ENCODE measurements at regions not wholly inside any gene's neighbourhood (a gene's known extent, or its start where the extent isn't known, plus 50 kb on each side); places are given as distances from the start of the nearest gene placed in this dataset.

DNA sequence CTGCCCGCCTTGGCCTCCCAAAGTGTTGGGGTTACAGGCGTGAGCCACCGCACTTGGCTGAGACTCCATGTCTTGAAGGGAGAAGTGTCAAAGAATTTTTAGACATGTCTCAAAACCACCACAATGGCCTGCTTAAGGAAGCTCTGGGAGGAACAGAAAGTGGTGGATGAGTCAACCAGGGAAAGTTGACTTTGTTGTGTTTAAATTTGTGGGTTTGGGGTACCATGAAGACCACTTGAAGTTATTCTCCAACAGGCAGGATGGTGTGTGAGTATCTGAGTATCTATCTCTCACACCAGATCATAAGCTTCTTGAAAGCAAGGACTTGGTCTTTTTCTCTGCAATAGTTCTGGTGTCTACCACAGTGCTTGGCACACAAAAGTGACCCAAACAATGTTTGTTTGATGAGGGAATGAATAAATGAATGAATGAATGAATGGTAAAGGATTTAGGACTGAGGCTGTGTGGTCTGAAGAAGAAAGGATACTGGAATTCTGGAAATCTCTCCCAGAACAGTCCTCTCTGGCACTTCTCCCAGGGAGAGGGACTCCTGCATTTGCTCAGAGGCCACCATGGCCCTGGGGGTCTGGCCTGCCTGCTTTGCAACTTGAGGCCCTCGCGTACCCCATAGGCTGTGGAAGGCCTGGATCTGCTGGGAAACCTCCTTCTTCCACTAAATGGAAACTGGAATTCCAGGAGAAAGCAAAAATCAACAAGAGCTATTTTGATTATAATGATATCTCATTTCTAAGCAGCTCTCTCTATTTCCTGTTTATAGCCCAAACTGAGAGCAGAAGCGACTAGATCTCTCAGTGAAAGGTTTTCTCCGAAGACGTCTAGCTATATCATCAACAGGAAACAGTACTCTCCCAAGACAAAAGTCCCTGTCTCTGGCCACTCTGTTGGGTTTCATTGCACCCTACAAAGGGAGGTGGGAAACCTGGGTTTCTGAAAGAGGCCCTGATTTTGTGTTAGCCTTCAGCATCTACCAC, 187.9 kb downstream of the PALM2AKAP2 start:
- no peak for DNase-seq
- in situ Hi-C loops (cut with MboI; ENCODE audit: low pct_unique_long_range_greater_than_20kb, low sequenced_read_pairs), result no loop called here

DNA sequence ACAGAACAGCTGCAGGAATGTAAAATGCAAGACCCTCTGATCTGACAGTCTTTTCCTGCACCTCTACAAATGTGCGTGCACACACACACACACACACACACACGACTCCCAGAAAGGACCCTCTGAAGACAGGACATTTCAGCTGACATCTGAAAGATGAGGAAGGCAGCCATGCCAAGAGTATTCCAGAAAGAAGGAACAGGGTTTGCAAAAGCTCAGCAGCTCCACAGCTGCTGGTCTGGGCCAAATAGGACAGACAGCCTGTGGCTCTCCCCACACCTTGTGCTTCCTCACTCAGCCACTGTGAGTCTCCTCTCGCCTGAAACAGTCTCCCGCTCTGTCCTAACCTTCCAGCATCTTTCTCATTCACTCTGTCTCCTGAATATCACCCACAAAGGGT, 189.0 kb downstream of the PALM2AKAP2 start:
- DNase-seq, result peak; percentile 20
- in situ Hi-C loops (cut with MboI; ENCODE audit: low pct_unique_long_range_greater_than_20kb, low sequenced_read_pairs), result no loop called here

DNA sequence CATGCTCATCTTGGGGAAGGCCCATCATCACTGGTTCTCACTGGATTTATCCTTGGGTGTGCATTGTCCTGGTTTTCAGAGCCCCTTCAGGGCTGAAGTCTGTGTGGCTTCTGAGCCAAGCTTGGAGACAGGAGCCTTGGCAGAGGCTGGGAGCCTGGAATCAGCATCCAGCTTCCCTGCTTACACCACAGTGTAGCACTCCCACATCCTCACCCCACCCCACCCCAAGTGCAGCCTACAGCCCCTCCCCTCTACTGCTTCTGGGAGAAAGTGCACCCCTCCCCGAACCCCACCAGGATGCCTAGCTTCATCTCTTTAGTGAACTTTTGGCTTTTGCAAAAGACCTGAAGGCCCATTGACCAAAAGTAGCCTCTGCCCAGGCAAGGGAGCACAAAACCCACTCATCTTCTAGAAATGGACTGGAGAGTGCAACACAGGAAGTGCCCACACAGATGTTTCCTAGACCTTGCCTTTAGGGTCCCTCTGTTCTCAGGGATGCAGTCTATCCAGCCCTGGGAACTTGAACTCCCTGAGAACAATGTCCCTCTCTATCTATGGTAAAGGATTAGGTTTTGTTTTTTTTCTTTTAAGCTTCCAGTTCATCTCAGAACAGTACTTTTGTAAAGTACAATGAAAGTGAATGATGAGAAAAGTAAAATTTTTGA, 189.7 kb downstream of the PALM2AKAP2 start:
- DNase-seq, result no peak
- in situ Hi-C loops (cut with MboI; ENCODE audit: low pct_unique_long_range_greater_than_20kb, low sequenced_read_pairs), result no loop called here

DNA sequence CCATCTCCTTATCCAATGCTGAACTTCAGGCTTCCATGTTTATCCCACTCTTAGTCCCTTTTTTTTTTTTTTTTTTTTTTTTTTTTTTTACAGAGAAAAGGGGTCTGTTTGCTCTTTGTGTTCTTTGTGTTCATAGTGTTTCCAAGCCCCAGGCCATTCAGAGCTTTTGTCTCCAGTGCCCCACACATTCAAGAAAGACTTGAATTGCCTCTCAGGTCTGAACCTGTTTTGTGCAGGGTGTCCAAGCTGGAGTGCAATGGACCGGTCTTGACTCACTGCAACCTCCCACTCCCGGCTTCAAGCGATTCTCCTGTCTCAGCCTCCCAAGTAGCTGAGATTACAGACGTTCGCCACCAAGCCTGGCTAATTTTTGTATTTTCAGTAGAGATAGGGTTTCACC, 191.2 kb downstream of the PALM2AKAP2 start:
- in situ Hi-C loops (cut with MboI; ENCODE audit: low pct_unique_long_range_greater_than_20kb, low sequenced_read_pairs), result no loop called here
- no peak for DNase-seq

DNA sequence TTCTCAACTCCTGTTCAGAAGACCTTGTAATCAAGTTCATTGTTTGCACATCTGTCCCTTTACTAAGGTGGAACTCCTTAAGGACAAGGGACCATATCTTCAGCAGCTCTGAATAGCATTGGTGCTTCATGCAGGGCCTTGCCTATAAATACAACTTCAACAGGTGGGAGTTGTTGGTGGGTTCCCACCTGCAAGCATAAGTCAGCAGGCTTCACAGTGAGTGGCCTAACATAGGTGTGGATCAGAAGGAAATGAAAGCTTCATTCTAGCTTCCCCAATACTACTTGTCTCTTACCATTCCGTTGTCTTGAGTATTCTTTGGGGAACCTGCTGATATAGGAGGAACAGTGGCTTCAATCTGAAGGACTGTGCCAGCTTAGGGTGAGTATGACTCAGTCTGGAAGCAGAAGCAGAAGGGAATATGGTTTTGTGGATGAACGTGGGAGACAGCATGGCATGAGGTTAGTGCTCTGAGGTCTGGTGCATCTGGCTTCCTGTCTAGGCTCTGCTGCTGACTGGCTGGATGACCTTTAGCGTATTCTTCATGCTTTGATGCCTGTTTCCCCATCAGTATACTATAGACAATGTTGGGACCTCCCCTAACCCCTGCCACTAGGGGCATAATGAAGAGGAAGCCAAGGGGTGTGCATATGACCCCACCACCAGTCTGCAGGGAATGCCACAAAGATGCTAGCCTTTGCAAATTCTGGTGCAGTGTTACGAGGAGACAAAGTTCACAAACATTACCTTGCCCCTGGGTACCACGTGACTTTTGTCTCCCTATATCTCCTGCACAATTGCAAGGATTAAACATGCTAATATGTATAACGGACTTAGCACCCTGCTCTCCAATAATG, 192.3 kb downstream of the PALM2AKAP2 start:
- in situ Hi-C loops (cut with MboI; ENCODE audit: low pct_unique_long_range_greater_than_20kb, low sequenced_read_pairs), result no loop called here
- peak; percentile 45 for DNase-seq

DNA sequence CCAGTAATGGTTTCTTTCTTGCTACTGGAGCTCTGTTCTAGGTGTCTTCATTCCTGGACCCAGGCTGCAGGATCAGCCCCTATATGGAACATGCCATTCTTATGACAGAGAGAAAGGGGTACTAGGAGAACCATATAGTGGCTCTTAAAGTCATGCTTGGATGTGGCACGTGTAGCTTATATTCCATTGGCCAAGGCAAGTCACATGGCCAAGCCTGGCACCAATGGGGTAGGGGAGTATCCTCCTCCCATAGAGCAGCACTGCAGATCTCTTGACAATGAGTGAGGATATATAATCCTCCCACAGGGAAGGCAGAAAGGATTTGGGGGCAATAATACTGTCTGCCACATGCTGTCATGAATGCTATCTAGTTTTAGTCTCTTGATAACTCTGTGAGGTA, 193.3 kb downstream of the PALM2AKAP2 start:
- DNase-seq, result no peak
- in situ Hi-C loops (cut with MboI; ENCODE audit: low pct_unique_long_range_greater_than_20kb, low sequenced_read_pairs), result no loop called here

DNA sequence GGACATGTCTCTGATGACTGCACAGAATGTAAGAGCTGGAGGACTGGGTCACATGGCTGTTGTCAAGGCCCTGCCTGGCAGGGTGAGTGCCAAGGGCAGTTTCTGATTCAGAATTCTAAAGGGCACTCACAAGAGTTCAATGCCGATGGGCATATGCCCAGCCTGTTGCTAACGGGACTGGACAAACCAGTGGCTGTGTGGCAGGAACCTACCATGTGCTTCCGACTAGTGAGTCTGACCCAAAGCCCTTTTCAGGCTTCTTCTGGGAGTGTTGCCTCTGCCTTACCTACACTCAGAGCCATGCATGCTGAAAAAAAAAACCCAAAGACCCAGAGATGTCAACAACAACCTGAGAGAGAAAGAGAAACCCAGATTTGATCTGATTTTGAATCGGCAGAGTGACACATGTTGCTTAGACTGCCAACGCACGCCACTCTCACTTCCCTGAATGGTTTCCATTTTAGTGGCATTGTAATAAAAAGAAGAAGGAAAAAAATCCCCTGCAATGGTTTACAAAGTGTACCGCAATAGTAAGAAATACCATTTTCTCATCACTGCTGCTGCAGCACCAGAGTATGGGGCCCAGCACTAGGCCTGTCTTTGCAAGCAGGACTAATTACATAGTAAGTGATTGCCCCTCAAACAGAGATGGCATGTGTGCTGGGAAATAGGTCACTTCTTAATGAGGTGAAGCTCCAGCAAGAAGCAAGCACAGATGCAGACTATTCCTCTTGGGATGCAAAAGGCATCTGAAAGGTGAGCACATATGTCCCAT, 194.3 kb downstream of the PALM2AKAP2 start:
- in situ Hi-C loops (cut with MboI; ENCODE audit: low pct_unique_long_range_greater_than_20kb, low sequenced_read_pairs), result no loop called here
- no peak for DNase-seq

DNA sequence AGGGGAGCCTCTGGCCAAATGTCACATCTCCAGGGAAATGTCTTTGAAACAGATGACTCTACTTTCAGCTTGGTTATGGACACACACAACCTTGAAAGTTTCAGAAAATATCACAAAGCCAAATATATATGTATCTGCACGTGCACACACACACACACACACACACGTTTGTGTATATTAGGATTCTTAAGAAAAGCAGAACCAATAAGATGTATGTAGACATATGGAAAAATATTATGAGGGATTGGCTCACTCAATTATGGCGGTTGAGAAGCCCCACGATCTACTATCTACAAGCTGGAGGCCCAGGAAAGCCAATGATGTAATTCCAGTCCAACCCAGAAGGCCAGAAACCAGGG, 194.9 kb downstream of the PALM2AKAP2 start:
- in situ Hi-C loops (cut with MboI; ENCODE audit: low pct_unique_long_range_greater_than_20kb, low sequenced_read_pairs), result no loop called here
- no peak for DNase-seq

DNA sequence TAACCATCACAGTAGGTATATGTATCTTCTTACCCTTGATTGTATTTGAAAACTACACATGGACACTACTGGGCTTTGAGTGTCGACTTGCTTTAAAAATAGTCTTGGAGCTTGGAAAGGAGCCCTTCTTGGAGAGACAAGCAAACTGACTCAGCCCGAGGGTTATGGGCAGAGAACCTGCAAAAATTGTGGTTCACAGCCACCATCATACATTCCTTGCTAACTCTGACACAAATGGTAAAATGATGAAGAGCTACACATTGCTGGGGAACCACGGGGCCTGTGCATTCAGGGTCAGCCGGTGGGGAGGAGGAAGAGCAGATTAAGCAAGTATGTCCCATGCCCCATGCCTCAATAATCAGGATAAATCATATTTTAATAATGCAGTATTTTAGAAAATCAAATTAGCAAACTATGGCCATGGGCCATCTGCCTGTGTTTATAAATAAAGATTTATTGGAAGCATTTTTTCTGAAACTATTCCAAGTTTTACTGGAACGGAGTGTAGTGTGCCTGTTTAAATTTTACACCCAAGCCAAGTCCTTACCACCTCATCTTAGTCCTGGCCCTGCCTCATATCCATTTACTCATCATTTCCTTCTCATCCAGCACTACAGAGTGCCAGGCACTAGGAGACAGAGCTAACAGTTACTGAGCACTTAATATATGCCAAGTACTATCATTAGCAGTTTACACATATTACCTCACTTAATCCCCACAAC, 195.7 kb downstream of the PALM2AKAP2 start:
- in situ Hi-C loops (cut with MboI; ENCODE audit: low pct_unique_long_range_greater_than_20kb, low sequenced_read_pairs), result no loop called here
- no peak for DNase-seq

DNA sequence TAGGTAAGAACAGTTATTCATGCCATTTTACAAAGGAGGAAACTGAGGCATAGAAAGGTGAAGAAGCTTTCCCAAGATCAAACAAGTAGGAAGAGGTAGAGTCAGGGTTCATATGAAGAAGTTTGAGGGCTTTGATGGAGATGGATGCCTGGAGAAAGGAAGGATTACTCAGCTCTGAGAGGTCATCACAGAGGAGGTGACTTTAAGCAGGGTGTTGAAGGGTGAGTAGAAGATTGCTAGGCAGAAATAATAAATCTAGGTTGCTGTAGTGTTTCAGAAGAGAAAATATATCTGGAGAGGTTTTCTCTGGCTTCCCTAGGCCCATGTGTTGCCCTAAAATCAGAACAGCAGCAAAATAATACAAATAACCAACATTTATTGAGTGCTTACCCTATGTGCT, 196.3 kb downstream of the PALM2AKAP2 start:
- no peak for DNase-seq
- in situ Hi-C loops (cut with MboI; ENCODE audit: low pct_unique_long_range_greater_than_20kb, low sequenced_read_pairs), result no loop called here

DNA sequence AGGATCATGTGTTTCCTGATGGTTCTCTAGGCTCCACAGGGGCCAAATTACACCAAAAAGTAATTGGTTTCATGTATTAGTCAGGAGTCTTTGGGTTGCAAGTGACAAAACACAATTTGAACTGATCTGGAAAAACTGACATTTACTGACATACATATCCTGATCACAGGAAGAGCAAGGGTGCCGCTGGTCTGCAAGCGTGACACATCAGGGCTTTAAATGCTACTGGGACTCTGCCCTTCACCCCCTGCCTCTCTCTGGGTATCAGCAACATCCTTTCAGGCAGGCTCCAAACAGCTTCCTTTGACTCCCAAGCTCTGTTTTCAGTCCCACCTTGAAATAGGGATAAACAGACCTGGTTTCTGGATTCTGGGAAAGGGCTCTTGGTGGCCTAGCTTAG, 197.5 kb downstream of the PALM2AKAP2 start:
- DNase-seq, result no peak
- in situ Hi-C loops (cut with MboI; ENCODE audit: low pct_unique_long_range_greater_than_20kb, low sequenced_read_pairs), result no loop called here

DNA sequence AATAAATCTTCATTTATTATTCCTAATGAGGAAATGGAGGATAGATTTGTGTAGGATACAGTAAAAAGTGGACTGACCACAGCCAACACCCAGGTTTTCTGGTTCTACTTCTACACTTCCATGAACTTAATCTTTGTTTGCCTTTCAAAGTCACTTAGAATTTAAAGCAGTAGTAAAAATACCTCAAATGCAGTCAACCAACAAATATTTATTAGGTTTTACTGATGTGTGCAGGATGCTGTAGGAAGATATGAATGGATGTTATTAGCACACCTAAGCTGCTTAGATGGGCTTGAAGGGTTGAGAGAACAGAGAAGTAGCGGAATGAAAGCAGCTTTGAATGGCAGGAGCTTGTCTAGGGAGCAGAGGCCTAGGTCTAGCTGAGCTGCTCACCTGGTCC, 201.1 kb downstream of the PALM2AKAP2 start:
- in situ Hi-C loops (cut with MboI; ENCODE audit: low pct_unique_long_range_greater_than_20kb, low sequenced_read_pairs), result no loop called here
- DNase-seq, result no peak

DNA sequence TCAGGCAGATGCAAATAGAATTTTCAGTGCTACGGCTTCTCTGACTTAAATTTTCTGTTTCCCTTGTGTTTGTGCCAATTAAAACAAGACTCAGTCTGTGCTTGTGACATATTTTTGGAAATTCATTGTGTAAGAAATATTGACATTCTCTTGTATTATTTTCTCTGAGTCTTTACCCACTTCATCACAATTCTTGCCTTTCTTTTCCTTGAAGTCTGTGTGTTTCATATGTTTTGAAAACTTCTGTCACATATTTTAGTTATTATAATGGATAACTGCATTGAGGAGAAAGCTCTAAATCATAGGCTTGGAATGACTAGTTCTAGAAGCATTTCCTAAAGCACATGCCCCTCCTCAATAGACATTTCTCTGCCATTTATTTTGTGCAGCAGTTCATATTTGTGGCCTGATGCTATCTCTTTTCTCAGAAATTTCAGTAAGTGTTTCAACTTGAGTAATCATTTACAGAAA, 206.6 kb downstream of the PALM2AKAP2 start:
- no peak for DNase-seq

DNA sequence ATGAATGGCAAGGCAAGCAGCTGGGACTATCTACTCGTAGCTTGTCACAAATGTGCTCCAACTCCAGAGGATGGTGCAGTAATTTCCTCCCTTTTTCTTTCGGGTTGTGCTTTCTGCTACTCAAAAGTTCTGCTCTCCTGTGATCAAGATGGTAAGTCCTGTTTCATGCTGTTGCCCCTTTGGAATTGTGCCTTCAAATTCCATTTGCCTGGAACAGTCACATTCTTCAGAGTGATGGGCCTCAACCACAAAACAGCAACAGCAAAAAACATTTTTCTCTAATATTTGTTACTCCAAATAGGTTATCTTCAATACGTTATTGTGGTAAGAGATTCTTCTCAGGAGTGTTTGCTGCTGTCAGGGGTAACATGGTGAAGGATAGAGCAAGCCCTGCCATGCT, 209.3 kb downstream of the PALM2AKAP2 start:
- DNase-seq, result no peak
- in situ Hi-C loops (cut with MboI; ENCODE audit: low pct_unique_long_range_greater_than_20kb, low sequenced_read_pairs), result no loop called here

More for the DNA sequence above, 206.6 kb downstream of the PALM2AKAP2 start:
- in situ Hi-C loops (cut with MboI; ENCODE audit: low pct_unique_long_range_greater_than_20kb, low sequenced_read_pairs), result no loop called here

DNA sequence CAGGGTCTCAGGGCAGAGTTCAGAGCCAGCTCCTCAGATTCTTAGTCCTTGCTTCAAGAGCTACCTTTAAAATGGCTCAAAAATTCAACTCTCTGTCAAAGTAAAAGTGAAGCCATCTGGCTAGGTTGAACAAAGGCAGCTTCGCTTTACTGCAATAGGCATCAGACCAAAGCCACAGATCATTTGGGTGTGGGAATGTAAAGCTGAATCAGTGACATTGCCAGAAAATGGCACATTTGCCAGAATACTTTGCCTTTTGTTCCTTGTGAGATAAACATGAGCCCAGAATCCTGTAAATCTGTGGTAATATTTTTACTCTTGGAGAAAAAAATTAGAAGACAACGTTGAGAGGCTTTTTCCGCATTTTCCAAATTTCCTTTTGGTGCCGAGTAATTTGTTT, 210.5 kb downstream of the PALM2AKAP2 start:
- in situ Hi-C loops (cut with MboI; ENCODE audit: low pct_unique_long_range_greater_than_20kb, low sequenced_read_pairs), result no loop called here
- DNase-seq, result no peak

DNA sequence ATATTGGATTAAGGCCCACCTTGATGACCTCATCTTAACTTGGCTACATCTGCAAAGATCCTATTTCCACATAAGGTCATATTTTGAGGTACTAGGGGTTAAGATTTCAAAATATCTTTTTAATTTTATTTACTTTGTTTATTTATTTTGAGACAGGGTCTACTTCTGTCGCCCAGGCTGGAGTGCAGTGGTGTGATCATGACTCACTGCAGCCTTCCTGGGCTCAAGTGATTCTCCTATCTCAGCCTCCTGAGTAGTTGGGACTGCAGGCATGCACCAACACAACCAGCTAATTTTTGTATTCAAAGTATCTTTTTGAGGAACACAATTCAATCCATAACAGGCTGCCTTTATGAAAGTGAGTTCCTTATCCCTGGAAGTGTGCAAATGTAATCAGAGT, 212.3 kb downstream of the PALM2AKAP2 start:
- DNase-seq, result no peak
- in situ Hi-C loops (cut with MboI; ENCODE audit: low pct_unique_long_range_greater_than_20kb, low sequenced_read_pairs), result no loop called here

DNA sequence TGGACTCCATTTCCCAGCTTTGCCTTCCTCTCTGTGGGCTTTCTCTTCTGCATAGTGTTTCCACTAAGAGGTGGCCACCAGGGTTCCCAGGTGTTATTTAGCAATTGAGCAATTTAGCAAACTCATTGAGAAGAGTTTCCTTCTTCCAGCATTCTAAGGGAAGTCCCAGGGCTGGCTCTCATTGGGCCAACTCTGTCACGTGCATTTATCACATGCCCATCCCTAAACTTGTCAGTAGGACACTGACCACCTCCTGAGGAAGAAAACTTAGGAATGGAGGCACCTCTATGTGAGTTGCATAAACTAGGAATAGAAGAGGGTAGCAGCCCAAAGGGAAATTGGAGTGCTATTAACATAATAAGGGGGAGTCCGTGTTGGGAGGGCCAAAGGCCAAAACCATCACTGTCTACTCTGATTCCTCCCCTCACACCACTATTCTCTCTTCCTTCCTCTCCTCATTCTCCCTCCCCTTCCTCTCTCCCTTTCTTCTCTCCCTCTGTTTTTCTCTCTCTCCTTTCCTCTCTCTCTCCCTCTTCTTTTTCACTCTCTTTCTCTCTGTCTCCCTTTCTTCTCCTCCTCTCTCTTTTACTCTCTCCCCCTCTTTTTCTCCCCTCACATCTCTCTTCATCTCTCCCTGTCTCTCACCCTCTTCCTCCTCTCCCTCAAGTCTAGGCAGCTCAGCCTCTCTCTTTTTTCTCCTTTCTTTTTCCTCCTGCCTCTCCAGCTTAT, 213.4 kb downstream of the PALM2AKAP2 start:
- no peak for DNase-seq

DNA sequence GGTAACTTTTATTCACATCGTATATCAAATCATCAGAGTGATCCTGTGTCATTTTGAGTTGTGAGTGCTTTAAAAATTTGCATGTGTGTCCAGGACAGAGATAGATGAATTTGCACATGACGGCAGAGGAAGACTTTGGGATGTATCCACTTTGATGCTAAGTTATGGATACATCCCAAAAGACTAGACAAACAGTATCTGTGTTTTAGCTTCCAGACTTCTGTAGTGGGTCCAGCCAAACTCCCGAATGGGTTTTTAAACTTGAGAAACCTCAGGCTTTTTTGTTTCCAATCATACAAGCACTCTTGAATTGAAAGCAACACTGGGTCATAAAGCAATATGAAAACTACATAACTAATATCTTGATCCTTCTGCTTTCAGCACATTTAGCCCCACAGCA, 213.8 kb downstream of the C9orf152 start:
- no peak for DNase-seq
- in situ Hi-C loops (cut with MboI; ENCODE audit: low pct_unique_long_range_greater_than_20kb, low sequenced_read_pairs), result no loop called here

More for the DNA sequence above, 213.4 kb downstream of the PALM2AKAP2 start:
- in situ Hi-C loops (cut with MboI; ENCODE audit: low pct_unique_long_range_greater_than_20kb, low sequenced_read_pairs), result no loop called here
